GM18858 (cell line): ENCODE measurements at regions not wholly inside any gene's neighbourhood (a gene's known extent, or its start where the extent isn't known, plus 50 kb on each side); places are given as distances from the start of the nearest gene placed in this dataset.

Experiments
- ATAC-seq: cut with Tn5 transposase; IDR thresholded peaks from one replicate; pipeline ENCODE4 v1.9.1; 2021; ENCODE audit not compliant: unreplicated experiment

DNA sequence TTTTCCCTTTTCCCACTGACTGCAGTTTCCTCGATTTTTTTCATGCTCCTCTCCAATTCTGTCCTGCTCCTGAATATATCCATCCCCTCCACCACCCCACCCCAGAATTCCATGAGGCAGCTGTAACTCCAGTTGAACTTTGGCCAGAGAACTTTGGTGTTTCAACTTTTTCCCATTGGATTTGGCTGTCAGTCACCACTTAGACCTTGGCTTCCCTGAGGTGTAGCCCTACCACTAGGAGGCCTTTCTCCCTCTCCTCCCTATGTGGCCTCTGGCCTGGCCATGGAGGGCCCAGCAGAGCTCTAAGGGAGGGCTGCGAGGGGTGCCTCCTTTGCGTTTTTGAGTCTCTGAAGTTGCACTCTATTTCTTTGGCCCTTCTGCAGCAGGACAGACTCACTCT lies 261.3 kb downstream of the PIK3R1 start:
- no peak for ATAC-seq

DNA sequence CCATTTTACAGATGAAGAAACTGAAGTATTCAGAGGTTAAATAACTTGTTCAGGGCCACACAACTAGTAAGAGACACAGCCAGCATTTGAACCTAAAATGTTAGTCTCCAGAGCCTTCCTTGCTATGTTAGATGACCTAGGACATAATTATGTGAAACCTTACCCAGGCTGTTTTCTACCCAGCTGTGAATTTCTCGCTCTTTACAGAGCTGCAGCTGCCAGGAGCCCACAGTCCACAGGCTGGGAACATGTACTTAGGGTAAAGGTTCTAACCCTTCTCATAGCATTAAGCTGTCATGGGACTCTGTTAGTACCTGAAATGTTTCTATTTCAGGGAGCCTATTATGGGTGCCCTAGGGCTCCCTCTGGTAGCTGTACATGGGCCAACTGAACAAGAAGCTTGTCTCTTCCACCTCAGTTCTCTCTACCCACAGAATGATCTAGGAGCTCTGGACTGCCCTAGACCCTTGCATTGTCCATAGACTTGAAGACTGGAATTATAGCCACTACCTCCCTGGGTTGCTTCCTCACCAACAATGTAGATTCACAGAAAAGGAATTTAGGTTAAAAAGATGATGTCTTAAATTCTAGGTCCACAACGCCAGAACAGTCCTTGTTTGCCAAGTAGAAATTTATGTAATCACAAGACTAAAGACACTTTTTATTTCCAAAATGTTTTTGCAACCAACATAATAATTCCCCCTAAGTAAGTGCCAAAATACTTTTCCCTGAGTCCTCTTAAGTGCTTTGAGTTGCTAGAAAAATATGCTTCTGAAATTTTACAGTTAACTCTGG lies 262.9 kb downstream of the PIK3R1 start:
- no peak for ATAC-seq

DNA sequence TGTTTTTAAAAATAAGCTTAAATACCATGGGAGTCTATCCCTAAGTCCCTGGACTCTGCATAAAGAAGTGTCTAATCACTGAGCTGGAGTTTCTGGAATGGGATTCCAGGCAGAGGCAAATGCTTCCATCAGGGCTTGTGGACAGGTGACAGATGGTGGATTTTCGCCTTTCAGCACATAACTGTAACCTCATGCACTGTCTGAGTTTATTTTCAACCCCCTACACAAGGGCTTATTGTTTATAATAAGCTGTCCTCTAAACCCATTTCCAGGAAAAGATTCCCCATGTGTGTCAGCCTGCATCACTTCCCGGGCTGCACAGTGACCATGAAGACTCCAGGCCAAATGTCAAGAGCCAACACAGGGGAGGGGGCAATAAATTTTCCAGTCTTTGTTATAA lies 264.0 kb downstream of the PIK3R1 start:
- ATAC-seq: no peak

DNA sequence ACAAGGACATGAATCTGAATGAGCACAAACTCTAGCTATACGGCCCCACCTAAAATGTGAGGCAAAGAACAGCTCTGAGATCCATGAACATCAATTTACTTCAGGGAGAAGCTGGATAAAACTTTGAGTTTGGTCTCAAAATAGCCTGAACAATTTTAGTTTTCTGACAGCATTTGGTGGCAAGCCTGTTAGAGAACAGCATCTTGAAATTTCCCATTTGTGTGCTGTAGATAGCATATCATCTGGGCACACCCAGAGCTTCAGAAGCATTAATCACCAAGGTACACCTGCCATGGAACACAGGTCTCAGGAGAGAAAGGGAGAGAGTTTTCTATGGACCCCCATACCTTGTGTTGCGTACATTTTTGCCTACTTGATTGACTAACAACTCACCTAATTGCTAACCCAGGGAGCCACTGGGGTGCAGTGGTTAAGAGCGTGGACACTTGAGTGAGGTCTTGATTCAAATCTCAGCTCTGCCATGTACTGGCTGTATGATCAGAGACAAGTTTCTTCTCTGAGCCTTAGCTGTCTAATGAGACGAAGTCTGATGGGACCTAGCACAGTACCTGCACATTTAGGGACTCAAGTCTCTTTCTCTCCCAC lies 264.9 kb downstream of the PIK3R1 start:
- no peak for ATAC-seq

DNA sequence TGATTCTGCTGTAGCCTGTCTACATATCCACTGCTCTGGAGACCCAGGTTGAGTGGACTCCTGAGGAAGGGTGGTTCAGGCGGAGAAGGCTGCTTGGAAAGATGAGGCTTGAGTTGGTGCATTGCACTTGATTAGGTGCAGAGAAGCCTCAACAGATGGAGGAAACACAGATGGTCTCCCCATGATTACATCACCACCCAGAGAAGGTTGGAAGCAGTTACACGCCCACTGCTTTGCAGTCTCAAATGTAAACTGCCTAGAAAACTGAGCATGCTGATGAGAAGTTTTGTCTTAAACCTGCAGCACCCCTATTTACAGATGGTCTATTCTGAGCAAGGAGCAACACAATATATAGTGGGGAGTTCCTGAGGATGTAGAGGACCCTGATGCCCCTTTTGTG lies 266.6 kb downstream of the PIK3R1 start:
- ATAC-seq: no peak

DNA sequence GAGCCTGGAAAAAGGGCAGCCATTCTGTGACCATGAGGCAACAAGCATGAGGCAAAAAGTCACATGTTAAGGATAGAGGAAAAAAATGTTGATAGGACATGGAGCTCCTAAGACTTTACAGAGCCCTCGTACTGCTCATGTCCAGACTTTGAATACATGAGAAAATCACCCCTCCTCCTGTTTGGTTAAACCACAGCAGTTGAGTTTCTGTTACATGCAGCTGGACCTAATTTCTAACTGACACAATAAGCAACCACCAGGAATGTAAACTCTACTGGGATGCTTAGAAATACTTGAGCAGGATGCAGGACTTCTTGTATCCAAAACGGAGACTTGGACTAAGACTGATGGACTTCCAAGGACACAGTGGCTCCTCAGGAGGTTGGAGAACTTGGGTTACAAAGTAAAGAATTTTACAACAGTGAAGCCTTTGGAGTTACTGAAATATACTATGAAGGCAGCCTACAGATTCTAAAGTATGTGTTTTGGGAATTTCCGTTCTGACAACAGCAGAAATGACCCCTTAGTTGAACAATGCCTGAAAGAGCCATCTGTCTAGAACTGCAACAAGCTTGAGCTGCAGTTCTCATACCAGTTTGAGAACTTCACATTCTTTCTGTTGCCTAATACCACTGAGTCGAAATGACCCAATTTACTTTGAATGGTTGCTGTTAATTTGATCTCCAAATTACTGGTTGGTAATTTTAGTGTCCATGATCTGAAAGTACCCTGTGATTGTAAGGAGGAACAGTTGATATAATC lies 268.9 kb downstream of the PIK3R1 start:
- no peak for ATAC-seq

DNA sequence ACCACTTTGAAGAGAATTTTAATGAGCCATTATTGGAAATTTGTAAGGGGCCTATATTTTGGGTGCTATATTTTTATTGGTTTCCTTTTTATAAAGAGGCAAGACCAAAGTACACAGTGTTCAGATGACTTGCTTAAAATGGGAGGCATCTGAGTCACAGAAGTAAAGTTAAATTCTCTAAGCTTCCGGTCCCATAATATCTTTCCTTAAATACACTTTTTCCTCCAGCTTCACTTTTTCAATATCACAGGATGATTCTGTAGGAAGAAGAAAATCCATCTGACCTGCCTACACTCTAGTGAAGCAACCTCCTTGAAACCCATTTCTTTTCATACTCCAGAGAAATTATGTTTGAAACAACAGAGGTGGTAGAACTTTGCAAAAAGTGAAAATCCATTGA lies 274.0 kb downstream of the PIK3R1 start:
- ATAC-seq: no peak

DNA sequence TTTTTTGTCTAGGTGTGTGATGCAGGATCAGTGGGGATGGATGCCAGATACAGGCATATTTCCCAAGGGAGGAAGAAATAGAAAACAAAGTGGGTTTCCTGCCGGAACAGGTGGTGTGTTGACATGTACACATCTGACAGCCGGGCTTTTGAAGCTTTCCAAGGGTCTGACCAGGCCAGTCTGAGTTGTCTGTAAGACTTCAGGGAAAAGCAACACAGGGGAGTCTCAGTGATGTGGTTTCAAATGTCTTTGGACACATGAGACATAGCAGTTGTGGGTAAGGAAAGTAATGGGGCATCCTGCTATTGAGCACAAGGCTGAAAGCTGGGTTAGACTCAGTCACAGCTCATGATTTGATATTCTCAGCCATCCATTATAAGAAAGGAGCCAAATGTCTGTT lies 274.9 kb downstream of the PIK3R1 start:
- no peak for ATAC-seq

DNA sequence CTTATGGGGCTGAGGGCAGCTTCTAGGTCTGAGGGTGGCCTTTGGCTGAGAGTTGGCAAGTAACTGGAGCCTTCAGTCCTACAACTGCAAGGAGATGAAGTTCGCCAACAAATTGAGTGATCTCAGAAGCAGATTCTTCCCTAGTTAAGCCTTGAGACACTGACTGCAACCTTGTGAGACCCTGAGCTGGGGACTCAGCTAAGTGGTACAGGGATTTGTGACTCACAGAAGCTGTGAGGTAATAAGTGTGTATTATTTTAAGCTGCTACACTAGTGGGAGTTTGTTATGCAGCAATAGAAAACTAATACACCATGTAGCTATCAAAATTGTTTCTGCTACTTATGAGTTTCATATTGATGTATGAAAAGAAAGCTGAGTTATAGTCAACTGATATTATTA lies 279.2 kb downstream of the PIK3R1 start:
- ATAC-seq: no peak

DNA sequence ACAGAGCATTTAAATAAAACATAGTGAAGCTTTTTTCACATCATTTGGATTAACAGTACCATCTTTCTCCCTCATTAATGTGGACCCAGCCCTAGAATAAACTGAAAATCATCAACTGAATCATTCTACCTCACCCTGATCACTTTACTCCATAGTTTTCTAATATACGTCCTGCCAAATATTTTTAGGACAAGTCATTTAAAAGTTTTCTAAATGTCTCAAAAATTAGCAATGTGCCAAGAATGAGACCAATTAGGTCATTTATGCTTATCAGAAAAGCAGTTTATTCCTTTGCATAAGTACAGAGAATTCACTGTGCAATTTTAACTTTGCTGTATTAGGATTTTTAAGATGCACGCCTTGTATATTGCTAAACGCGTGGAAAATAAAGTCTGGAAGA lies 284.4 kb downstream of the PIK3R1 start:
- no peak for ATAC-seq

DNA sequence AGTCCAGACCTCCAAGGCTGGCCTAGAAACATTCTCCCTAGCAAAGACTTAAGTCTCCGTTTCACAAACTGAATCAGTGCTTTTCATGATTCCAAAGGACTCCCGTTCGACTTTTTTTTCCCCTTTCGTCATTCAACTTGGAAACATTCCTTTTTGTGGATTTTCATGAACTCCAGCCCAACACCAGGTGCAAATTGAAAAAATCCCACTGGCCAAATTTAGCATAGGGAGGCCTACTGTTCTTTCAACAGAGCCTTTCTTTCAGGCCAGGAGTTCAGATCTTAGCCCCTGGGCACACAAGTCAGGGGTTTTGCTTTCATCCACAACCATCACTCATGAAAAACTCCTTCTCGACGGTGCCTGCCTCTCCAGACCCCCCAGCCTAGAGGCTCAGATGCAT lies 285.3 kb downstream of the PIK3R1 start:
- ATAC-seq: no peak

DNA sequence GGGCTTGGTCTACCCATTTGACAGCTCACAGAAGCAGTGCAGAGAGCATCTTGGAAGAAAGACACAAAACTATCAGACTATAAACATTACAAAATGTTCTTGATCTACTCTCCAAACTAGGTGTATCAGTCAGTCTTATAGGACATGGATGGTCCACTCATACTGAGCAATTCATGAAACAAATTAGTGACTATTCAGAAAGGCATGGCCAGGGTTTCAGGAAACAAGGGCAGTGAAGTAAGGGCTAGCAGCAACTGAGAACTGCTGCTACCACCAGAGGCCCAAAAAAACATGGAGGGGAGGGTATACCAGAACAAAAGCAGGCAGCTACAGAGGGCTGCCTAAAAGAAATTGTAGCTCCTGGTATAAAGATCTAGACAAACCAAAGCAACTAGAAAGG lies 287.0 kb downstream of the PIK3R1 start:
- ATAC-seq: no peak

DNA sequence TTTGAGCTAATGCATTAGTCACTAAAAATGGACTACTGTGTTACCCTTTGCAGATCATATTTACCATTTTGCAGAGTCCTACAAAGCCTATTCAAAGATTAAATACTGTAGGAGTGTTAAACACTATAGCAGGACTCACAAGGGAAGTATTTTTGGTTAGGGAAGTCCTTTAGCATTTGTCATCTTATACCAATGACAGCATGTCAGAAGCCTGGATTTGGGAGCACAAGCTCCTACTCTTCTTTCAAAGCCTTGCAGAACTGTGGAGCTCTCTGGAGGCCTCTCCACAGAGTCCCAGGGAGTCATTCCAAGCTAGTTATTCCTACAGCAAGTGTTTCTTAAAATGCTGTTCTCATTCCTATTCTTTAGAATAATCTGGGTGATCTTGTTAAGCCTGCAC lies 288.8 kb downstream of the PIK3R1 start:
- no peak for ATAC-seq

DNA sequence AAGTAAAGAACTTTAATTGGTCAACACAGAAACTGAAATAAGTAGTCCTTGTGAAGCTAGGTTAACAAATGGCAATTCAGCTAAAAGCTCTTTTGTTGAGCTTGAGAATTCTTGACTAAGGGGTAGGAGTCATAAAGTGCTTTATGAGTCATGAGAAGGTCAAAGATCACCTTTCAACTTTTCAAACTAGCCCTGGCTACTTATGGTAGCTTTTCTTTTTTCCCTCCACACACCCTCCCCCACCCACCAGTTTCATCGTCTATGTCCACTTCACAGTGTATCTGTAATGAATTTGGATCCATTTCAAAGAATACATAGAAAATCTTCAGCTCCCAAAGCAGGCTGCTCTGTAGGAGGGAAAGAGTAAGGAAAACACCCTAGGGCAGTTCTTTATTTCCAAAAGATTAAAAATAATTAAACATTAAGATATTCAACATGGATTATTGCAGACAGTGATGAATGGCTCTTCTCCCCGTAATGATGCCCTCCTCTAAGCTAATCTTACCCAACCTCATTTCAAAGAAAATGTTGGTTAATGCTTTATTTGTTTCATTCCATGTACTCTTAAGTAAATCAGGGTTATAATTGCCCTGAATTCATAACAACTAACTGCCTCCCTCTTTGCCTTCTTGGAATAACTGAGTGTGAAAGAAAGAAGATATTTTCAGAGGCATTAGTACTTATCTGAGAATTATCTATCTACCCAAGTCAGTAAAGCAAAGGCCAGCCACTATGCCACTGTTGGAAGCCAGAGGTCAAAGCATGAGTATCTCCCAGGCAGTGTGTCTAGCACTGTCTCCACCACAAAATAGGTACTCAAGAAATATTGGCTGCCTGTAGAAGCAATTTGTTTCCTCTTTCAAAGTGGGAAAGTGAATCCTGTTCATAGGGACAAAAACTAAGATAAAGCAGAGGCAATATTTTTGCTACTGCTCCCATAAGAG lies 290.6 kb downstream of the PIK3R1 start:
- no peak for ATAC-seq

DNA sequence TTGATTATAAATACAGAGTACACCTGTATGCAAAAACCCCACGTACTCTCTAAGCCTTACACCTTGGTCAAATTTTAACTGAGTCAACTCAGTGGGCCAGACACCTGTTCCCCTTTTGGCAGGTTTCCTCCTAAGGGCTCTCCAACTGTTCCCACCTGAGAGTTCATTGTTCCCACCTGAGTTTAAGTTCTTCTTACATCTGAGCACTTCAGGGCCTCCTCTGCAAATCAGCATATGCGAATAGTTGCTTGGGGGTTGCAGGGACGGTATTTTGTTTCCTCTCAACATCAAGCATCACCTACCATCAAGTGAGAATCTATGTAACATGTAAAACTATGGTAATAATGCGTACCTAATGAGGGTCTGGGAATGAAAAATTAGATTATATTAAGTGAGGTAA lies 300.0 kb downstream of the PIK3R1 start:
- no peak for ATAC-seq

DNA sequence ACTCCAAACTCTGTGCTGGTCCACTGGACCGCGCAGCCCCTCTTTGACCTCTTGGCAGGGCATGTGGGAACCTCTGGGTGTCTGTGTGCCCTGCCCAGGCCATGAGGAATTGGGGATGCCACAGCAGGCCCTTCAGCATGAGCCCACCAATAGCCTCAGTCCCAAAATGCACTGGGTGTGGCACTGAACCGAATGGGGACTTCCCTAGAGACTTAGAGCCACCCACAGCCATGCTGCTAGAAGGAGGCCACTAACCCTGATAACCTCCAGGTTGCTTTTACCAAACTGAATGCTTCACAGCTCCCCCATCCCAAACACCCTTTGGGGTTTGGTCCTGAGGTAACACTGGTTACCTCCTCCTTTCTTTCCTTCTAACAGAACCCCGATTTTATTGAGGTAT lies 302.7 kb downstream of the PIK3R1 start:
- no peak for ATAC-seq

DNA sequence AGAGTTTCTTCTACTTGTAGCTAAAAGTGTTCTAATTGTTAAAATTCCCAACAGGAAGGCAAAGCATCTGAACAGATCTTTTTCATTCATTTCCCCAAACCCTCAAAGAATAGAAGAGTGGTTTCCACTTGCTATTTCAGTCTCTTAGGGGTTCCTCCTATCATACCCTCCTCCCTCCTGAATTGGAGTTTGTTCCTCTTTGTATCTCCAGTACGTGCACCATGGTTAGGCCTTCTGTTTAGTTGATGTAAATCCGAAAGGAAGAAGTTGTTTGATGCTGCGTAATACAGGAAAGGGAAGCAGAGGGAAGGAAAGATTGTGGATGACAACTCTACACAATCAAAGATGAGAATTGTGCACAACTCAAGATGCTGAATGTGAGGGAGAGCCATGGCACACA lies 303.6 kb downstream of the PIK3R1 start:
- ATAC-seq: no peak

DNA sequence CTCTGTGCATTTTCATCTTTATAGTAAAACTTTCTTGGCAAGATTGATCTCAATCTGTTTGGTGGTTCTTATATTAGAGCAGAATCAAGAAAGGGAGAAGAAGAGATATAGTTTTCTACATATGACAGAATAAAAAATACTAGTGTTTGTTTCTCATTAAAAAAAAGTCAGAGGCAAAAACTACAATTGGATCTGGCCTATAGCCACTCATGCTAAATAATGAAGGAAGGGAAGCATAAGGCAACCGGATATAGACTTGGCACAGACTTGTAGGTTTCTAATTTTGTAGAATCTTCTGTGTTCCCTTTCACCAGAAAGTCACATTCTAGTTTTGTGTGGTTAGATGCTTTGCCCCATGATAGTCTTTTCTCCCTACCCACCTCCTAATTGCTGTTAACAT lies 306.2 kb downstream of the PIK3R1 start:
- no peak for ATAC-seq

DNA sequence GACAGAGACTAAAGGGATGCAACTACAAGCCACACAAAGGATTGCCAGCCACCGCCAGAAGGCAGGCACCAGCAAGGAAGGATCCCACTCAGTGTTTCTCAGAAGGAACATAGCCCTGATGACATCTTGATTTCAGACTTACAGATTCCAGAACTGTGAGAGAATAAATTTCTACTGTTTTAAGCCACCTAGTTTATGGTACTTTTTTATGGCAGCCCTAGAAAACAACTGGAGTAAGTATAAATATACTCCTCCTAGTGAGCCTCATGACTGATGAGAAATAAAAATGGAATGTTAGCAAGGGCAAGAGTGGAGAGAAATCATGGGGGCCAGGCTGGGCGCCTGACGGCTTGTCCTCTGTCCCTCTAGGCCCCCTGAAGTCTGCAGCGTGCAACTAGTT lies 307.3 kb downstream of the PIK3R1 start:
- no peak for ATAC-seq

DNA sequence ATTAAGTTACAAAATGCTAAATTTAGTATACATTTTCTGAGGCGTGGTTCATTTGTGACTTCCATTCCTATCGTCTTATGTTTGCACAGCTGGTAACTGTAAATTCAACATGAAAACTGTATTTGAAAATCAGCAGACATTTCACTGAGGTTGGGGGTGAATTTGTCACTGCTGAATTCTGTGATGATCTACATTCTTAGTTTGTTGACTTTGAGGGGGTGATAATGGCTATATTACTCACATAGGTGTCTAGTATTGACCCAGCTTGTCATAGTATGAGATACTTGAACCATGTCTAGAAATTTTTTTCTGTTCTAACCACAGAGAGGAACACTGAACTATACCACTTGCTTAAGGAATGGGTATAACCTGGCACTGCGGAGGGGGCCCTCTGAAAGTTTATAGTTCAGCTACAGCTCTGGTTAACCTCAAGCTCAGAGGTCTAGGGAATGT lies 313.3 kb downstream of the PIK3R1 start:
- no peak for ATAC-seq

DNA sequence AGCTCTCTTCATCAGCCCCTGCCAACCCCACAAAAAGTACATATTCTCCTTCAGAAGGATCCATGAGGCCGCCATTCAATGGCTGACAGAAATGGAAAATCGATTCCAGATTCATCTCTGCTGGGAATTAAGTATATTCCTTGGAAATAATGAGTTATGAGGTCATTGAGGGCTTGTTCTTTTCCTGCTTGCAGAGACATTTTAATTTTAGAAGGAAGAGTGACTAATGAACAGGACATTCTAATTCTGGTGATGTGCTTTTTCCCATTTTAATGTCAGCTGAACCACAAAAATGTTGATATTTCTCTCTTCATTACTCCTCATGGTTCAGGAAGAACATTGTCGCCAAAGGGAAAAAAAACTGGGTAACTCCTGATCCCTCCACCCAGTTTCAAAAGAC lies 314.0 kb downstream of the PIK3R1 start:
- no peak for ATAC-seq
